K562 (cell line): ENCODE measurements at regions not wholly inside any gene's neighbourhood (a gene's known extent, or its start where the extent isn't known, plus 50 kb on each side); places are given as distances from the start of the nearest gene placed in this dataset.

Experiments
- ATAC-seq: fragments of 200-7000 bp; cut with Tn5 transposase; 3 replicates; pipeline ENCODE4 v1.9.1; 2020; ENCODE audit warnings: moderate library complexity
- BruUV-seq: library from RNA; stranded (reverse); fragments of 400-500 nt; replicated peaks from 2 replicates; lab custom pipeline; 2021; lab: Mats Ljungman, UMichigan
- CTCF ChIA-PET: fragments of 300-600 bp; formaldehyde crosslinking; extraction: SDS; loops from one replicate; lab custom pipeline; 2021; ENCODE audit warnings: low intra/inter-chr PET ratio; lab: Yijun Ruan, JAX
- POLR2A ChIA-PET: fragments of 300-600, 350-650 bp; sonication (Branson Sonifier 250); formaldehyde crosslinking; extraction: SDS; loops from one replicate; lab custom pipeline; 2021; ENCODE audit warnings: antibody characterized with exemption, inconsistent platforms; lab: Yijun Ruan, JAX
- DNase-seq, 4 experiments: peaks; one replicate each; pipeline versions ENCODE4 v3.0.0 to v3.0.0-alpha.2; 2011 to 2018; ENCODE audit warnings: low spot score in 3 of 4, mixed read lengths in 3 of 4; ENCODE audit errors: extremely low read depth in 1 of 4
- FAIRE-seq: peaks from 2 replicates; lab custom pipeline; 2011; peaks lifted over from hg19 to GRCh38; lab: Jason Lieb, UNC
- H2AFZ ChIP-seq: 2 replicates; pipeline ENCODE4 v1.6.0; 2011; ENCODE audit warnings: low read depth, low read length, control low read depth, inconsistent platforms
- H3K27ac ChIP-seq: fragments of 200-600 bp; 3 replicates; pipeline ENCODE4 v1.8.0; 2011; ENCODE audit warnings: low read depth, mild to moderate bottlenecking, control low read depth, inconsistent platforms, low read length, moderate library complexity, mixed read lengths; ENCODE audit errors: extremely low read depth
- H3K27me3 ChIP-seq, 2 experiments: fragments of 300-600 bp in 1 of 2; 2 replicates in 1 of 2; 3 replicates in 1 of 2; pipeline versions ENCODE4 v1.6.0 to v1.8.0; 2011; ENCODE audit warnings: inconsistent platforms in 2 of 2, low read length in 2 of 2, mild to moderate bottlenecking in 1 of 2, mixed read lengths in 1 of 2, moderate library complexity in 1 of 2; ENCODE audit not compliant: control insufficient read depth in 2 of 2, insufficient read depth in 2 of 2
- H3K36me3 ChIP-seq: fragments of 300-600 bp; 3 replicates; pipeline ENCODE4 v1.8.0; 2011; ENCODE audit warnings: mild to moderate bottlenecking, low read length, inconsistent platforms; ENCODE audit not compliant: control insufficient read depth, insufficient read depth
- H3K4me1 ChIP-seq, 2 experiments: fragments of 200-600 bp in 1 of 2; replicated peaks in 1 of 2; 2 replicates in 1 of 2; 3 replicates in 1 of 2; pipeline versions ENCODE4 v1.5.1 to v1.8.0; 2011; ENCODE audit warnings: inconsistent platforms in 2 of 2, low read length in 2 of 2, mild to moderate bottlenecking in 1 of 2, mixed read lengths in 1 of 2, moderate library complexity in 1 of 2; ENCODE audit not compliant: control insufficient read depth in 2 of 2, insufficient read depth in 2 of 2
- H3K4me2 ChIP-seq: 2 replicates; pipeline ENCODE4 v1.6.1; 2011; ENCODE audit warnings: low read length, control low read depth, inconsistent platforms, mixed read lengths; ENCODE audit not compliant: insufficient read depth
- H3K4me3 ChIP-seq: fragments of 200-600 bp; sonication (generic), shearing (Covaris generic); 2 replicates; pipeline ENCODE4 v1.5.1; 2016; ENCODE audit warnings: control low read depth, inconsistent platforms
- H3K79me2 ChIP-seq: fragments of 200-600 bp; 3 replicates; pipeline ENCODE4 v1.8.0; 2011; ENCODE audit warnings: low read length, inconsistent platforms; ENCODE audit not compliant: control insufficient read depth, insufficient read depth
- H3K9ac ChIP-seq, 2 experiments: 2 replicates each; pipeline versions ENCODE4 v1.6.0 to v1.6.1; 2011; ENCODE audit warnings: low read depth in 2 of 2, low read length in 2 of 2, control low read depth in 1 of 2, inconsistent platforms in 1 of 2, mild to moderate bottlenecking in 1 of 2, mixed read lengths in 1 of 2; ENCODE audit not compliant: insufficient read depth in 1 of 2
- H3K9me1 ChIP-seq: one replicate; pipeline ENCODE4 v1.6.0; 2011; ENCODE audit warnings: inconsistent platforms, mild to moderate bottlenecking, low read length, moderate library complexity; ENCODE audit not compliant: control insufficient read depth, insufficient read depth
- H3K9me3 ChIP-seq: replicated peaks from 2 replicates; pipeline ENCODE4 v1.5.1; 2011; ENCODE audit warnings: low read depth, low read length, inconsistent platforms; ENCODE audit not compliant: control insufficient read depth, insufficient read depth
- H4K20me1 ChIP-seq: replicated peaks from 2 replicates; pipeline ENCODE4 v1.6.1; 2011; ENCODE audit warnings: low read length, inconsistent platforms, mixed read lengths; ENCODE audit not compliant: control insufficient read depth, insufficient read depth
- BMI1 ChIP-seq: fragments of 150-350 bp; IDR thresholded peaks from 2 replicates; pipeline ENCODE4 v1.6.1; 2014; ENCODE audit warnings: low read length
- GATA2 ChIP-seq: sonication (generic); formaldehyde crosslinking; IDR thresholded peaks from 2 replicates; pipeline ENCODE4 v1.4.0; 2020; ENCODE audit warnings: mild to moderate bottlenecking, missing genetic modification reagents
- HIVEP1 ChIP-seq: fragments of 250-450 bp; sonication (Bioruptor Pico); IDR thresholded peaks from 2 replicates; pipeline ENCODE4 v1.4.0; 2020; ENCODE audit warnings: mild to moderate bottlenecking
- MXI1 ChIP-seq: IDR thresholded peaks from 2 replicates; pipeline ENCODE4 v1.6.1; 2011; ENCODE audit warnings: low read depth, mild to moderate bottlenecking, improper control_type of control experiment, low read length
- NR2F6 ChIP-seq: fragments of 450-650 bp; formaldehyde crosslinking; IDR thresholded peaks from 2 replicates; pipeline ENCODE4 v1.4.0; 2020; ENCODE audit warnings: mild to moderate bottlenecking
- POLR2G ChIP-seq: fragments of 200-400 bp; formaldehyde crosslinking; IDR thresholded peaks from 2 replicates; pipeline ENCODE4 v1.6.1; 2017; ENCODE audit warnings: low read depth, mild to moderate bottlenecking, antibody characterized with exemption, low read length, moderate library complexity
- PTRF ChIP-seq: fragments of 450-650 bp; IDR thresholded peaks from 2 replicates; pipeline ENCODE4 v1.6.1; 2016; ENCODE audit warnings: mild to moderate bottlenecking, missing genetic modification characterization, missing compliant biosample characterization
- PURB ChIP-seq: sonication (generic); formaldehyde crosslinking; IDR thresholded peaks from 2 replicates; pipeline ENCODE4 v1.9.0; 2021; ENCODE audit warnings: low read depth, mild to moderate bottlenecking, missing genetic modification reagents
- SMARCA5 ChIP-seq: fragments of 450-650 bp; IDR thresholded peaks from 2 replicates; pipeline ENCODE4 v1.6.1; 2016
- SOX6 ChIP-seq: fragments of 450-650 bp; IDR thresholded peaks from 2 replicates; pipeline ENCODE4 v1.6.1; 2014; ENCODE audit warnings: mild to moderate bottlenecking
- TAL1 ChIP-seq: fragments of 450-650 bp; IDR thresholded peaks from 2 replicates; pipeline ENCODE4 v1.6.1; 2016; ENCODE audit warnings: mild to moderate bottlenecking
- ZBTB11 ChIP-seq, 3 experiments: fragments of 200-800 bp in 1 of 3; fragments of 250-450 bp in 1 of 3; fragments of 450-650 bp in 1 of 3; sonication (Bioruptor Pico) in 1 of 3; sonication (Bioruptor generic) in 1 of 3; formaldehyde crosslinking in 1 of 3; IDR thresholded peaks; 2 replicates each; pipeline versions ENCODE4 v1.6.1 to v1.8.0; 2016 to 2022; ENCODE audit warnings: mild to moderate bottlenecking in 2 of 3, missing genetic modification characterization in 2 of 3, missing compliant biosample characterization in 1 of 3, moderate library complexity in 1 of 3
- ZNF347 ChIP-seq: fragments of 450-650 bp; formaldehyde crosslinking; IDR thresholded peaks from 2 replicates; pipeline ENCODE4 v1.4.0; 2020; ENCODE audit warnings: low read depth, mild to moderate bottlenecking, moderate library complexity
- ZNF41 ChIP-seq: fragments of 250-450 bp; sonication (Bioruptor Pico); conservative IDR thresholded peaks from 2 replicates; pipeline ENCODE4 v1.4.0; 2020; ENCODE audit warnings: mild to moderate bottlenecking
- ZNF445 ChIP-seq: fragments of 250-450 bp; sonication (Bioruptor Pico); IDR thresholded peaks from 2 replicates; pipeline ENCODE4 v1.4.0; 2020; ENCODE audit warnings: low read depth, mild to moderate bottlenecking, moderate library complexity
- ZNF511 ChIP-seq: sonication (generic); formaldehyde crosslinking; IDR thresholded peaks from 2 replicates; pipeline ENCODE4 v1.8.0; 2022; ENCODE audit warnings: mild to moderate bottlenecking, missing genetic modification reagents
- ZNF79 ChIP-seq: fragments of 250-450 bp; sonication (Bioruptor Pico); IDR thresholded peaks from 2 replicates; pipeline ENCODE4 v1.4.0; 2020; ENCODE audit warnings: low read depth, mild to moderate bottlenecking, moderate library complexity
- ZNF830 ChIP-seq: fragments of 250-450 bp; sonication (Bioruptor Pico); IDR thresholded peaks from 2 replicates; pipeline ENCODE4 v1.5.0; 2021; ENCODE audit warnings: mild to moderate bottlenecking
- WGBS: fragments of 100-300 bp; shearing (Covaris generic); methylation state at CpG from one replicate; pipeline ENCODE4 v1.1.6; 2016; ENCODE audit warnings: low coverage, mixed read lengths; ENCODE audit not compliant: insufficient coverage; ENCODE audit errors: missing lambda C conversion rate; 5-methylcytosine and 5-hydroxymethylcytosine counted together
- in situ Hi-C: fragments of 300-500 bp; cut with MboI; formaldehyde crosslinking; loops from 4 replicates; pipeline ENCODE4 v1.15.0; 2018; ENCODE audit warnings: inconsistent platforms, mixed read lengths
- intact Hi-C: fragments of 100-400 bp; cut with micrococcal nuclease; formaldehyde crosslinking; loops from 2 replicates; pipeline ENCODE4 v1.14.2; 2022
- TF ChIP-seq, protein P1 (sequence below): fragments of 250-450 bp; sonication (Bioruptor Pico); IDR thresholded peaks from 2 replicates; pipeline ENCODE4 v1.9.0; 2021; ENCODE audit warnings: mild to moderate bottlenecking
- TF ChIP-seq, protein P2 (sequence below): sonication (generic); formaldehyde crosslinking; IDR thresholded peaks from 2 replicates; pipeline ENCODE4 v1.9.0; 2022; ENCODE audit warnings: mild to moderate bottlenecking, missing genetic modification reagents

- ChIA-PET CTCF (no interaction called here), POLR2A (no interaction called here)
- WGBS: 0% methylated on average over 1 of the region's 2 CpGs
- Histone ChIP-seq H3K27ac (no peak overlapping the region), H3K4me1 (no peaks in the 10 kb centered on the region), H3K4me3 (no peak overlapping the region), H4K20me1 (no peaks in the 10 kb centered on the region), H3K36me3 (no peaks in the 10 kb centered on the region), H3K79me2 (no peaks in the 10 kb centered on the region), H3K9ac (no peak overlapping the region), H3K4me2 (no peak overlapping the region), H2AFZ (no peak overlapping the region), H3K9me1 (no peaks in the 10 kb centered on the region), H3K9me3 (no peaks in the 10 kb centered on the region), H3K27me3 (no peaks in the 10 kb centered on the region)
- no peak for FAIRE-seq
- DNase-seq: no peak
- no peak for ATAC-seq
- in situ Hi-C loops (no loop called here), intact Hi-C loops (no loop called here)
- BruUV-seq: no TSS peak
- TF ChIP-seq SMARCA5: no peak
- TF ChIP-seq ZNF41 (CRISPR knock-in tag): no peak
- TF ChIP-seq POLR2G: no peak
- TF ChIP-seq, protein P1, sequence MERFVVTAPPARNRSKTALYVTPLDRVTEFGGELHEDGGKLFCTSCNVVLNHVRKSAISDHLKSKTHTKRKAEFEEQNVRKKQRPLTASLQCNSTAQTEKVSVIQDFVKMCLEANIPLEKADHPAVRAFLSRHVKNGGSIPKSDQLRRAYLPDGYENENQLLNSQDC (CRISPR knock-in tag): no peak
- no peak for TF ChIP-seq ZNF79 (CRISPR knock-in tag)
- TF ChIP-seq SOX6: no peak
- no peak for TF ChIP-seq MXI1
- no peak for TF ChIP-seq ZNF511 (CRISPR knock-in tag)
- TF ChIP-seq PTRF (tag): no peak
- TF ChIP-seq PURB (CRISPR knock-in tag): no peak
- TF ChIP-seq GATA2 (CRISPR knock-in tag): no peak
- no peak for TF ChIP-seq ZNF830
- TF ChIP-seq ZNF347 (CRISPR knock-in tag): no peak
- TF ChIP-seq ZNF445 (CRISPR knock-in tag): no peak
- TF ChIP-seq, protein P2, sequence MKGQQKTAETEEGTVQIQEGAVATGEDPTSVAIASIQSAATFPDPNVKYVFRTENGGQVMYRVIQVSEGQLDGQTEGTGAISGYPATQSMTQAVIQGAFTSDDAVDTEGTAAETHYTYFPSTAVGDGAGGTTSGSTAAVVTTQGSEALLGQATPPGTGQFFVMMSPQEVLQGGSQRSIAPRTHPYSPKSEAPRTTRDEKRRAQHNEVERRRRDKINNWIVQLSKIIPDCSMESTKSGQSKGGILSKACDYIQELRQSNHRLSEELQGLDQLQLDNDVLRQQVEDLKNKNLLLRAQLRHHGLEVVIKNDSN (CRISPR knock-in tag): no peak
- no peak for TF ChIP-seq ZBTB11 (CRISPR knock-in tag; IDR thresholded peaks at IDR 0.05)
- no peak for TF ChIP-seq HIVEP1 (CRISPR knock-in tag)
- no peak for TF ChIP-seq BMI1
- no peak for TF ChIP-seq NR2F6 (CRISPR knock-in tag)
- no peak for TF ChIP-seq TAL1
Measured at GRCh38 chr13:36520111-36520510, 87.8 kb downstream of the CCNA1 start.
